Neural progenitor cell (in vitro differentiated cells): ENCODE measurements at regions not wholly inside any gene's neighbourhood (a gene's known extent, or its start where the extent isn't known, plus 50 kb on each side); places are given as distances from the start of the nearest gene placed in this dataset.

Source experiments
- DNase-seq: peaks from one replicate; pipeline ENCODE4 v3.0.0-alpha.2; 2016; ENCODE audit warnings: low spot score
- H2AFZ ChIP-seq: fragments of 200-600 bp; sonication (generic); replicated peaks from 2 replicates; pipeline ENCODE4 v1.6.1; 2016; ENCODE audit warnings: antibody characterized with exemption
- H3F3A ChIP-seq: fragments of 200-600 bp; sonication (generic); 2 replicates; pipeline ENCODE4 v1.6.1; 2016; ENCODE audit warnings: antibody characterized with exemption, low read depth
- H3K27ac ChIP-seq: fragments of 200-600 bp; sonication (generic); 2 replicates; pipeline ENCODE4 v1.5.1; 2016; ENCODE audit warnings: mild to moderate bottlenecking
- H3K27me3 ChIP-seq: fragments of 200-600 bp; sonication (generic); 2 replicates; pipeline ENCODE4 v1.6.1; 2016; ENCODE audit warnings: mild to moderate bottlenecking, moderate library complexity
- H3K36me3 ChIP-seq: fragments of 200-600 bp; sonication (generic); 2 replicates; pipeline ENCODE4 v1.5.1; 2016
- H3K4me1 ChIP-seq: fragments of 200-600 bp; sonication (generic); 2 replicates; pipeline ENCODE4 v1.6.1; 2016; ENCODE audit warnings: mixed run types
- H3K4me2 ChIP-seq: fragments of 200-600 bp; sonication (generic); 2 replicates; pipeline ENCODE4 v1.6.1; 2016
- H3K4me3 ChIP-seq: fragments of 200-600 bp; sonication (generic); 2 replicates; pipeline ENCODE4 v1.5.1; 2016
- H3K79me2 ChIP-seq: fragments of 200-600 bp; sonication (generic); 2 replicates; pipeline ENCODE4 v1.6.1; 2016; ENCODE audit warnings: low read depth
- H3K9ac ChIP-seq: fragments of 200-600 bp; sonication (generic); 2 replicates; pipeline ENCODE4 v1.6.1; 2016
- H3K9me3 ChIP-seq: fragments of 200-600 bp; sonication (generic); 2 replicates; pipeline ENCODE4 v1.5.1; 2016; ENCODE audit warnings: low read depth
- H4K20me1 ChIP-seq: fragments of 200-600 bp; sonication (generic); 2 replicates; pipeline ENCODE4 v1.6.1; 2016; ENCODE audit warnings: low read depth
- H3K27ac Mint-ChIP-seq: 3 replicates; pipeline ENCODE4 v1.8.0; 2021; ENCODE audit warnings: mixed read lengths
- H3K27me3 Mint-ChIP-seq: 2 replicates; pipeline ENCODE4 v1.8.0; 2022; ENCODE audit warnings: low read depth, mild to moderate bottlenecking, inconsistent platforms, moderate library complexity, mixed read lengths; ENCODE audit not compliant: insufficient read depth
- H3K36me3 Mint-ChIP-seq: 3 replicates; pipeline ENCODE4 v1.8.0; 2021; ENCODE audit warnings: mixed read lengths
- H3K4me1 Mint-ChIP-seq: 3 replicates; pipeline ENCODE4 v1.8.0; 2021; ENCODE audit warnings: mixed read lengths
- H3K4me3 Mint-ChIP-seq: 3 replicates; pipeline ENCODE4 v1.8.0; 2021; ENCODE audit warnings: mild to moderate bottlenecking, moderate library complexity, mixed read lengths
- H3K9me3 Mint-ChIP-seq: 3 replicates; pipeline ENCODE4 v1.8.0; 2020; ENCODE audit warnings: mixed read lengths
- CTCF ChIP-seq: fragments of 200-600 bp; sonication (generic); IDR thresholded peaks from 2 replicates; pipeline ENCODE4 v1.5.1; 2017; ENCODE audit warnings: antibody characterized with exemption, mild to moderate bottlenecking
- EZH2 ChIP-seq: fragments of 200-600 bp; sonication (generic); IDR thresholded peaks from 2 replicates; pipeline ENCODE4 v1.6.1; 2017; ENCODE audit warnings: antibody characterized with exemption, mild to moderate bottlenecking, moderate library complexity
- EZH2phosphoT487 ChIP-seq: fragments of 200-600 bp; sonication (generic); IDR thresholded peaks from 2 replicates; pipeline ENCODE4 v1.6.1; 2017; ENCODE audit warnings: antibody characterized with exemption

GRCh38 chr3:178304758-178305467 is 231.3 kb upstream of the KCNMB2 start:
- H3K4me2 ChIP-seq: no peak overlapping the region
- H3K4me1 ChIP-seq: no peaks in the 10 kb centered on the region
- no peak overlapping the region for H3K9ac ChIP-seq
- no peaks in the 10 kb centered on the region for H3K36me3 Mint-ChIP-seq
- H3K4me1 Mint-ChIP-seq: no peaks in the 10 kb centered on the region
- H3K9me3 Mint-ChIP-seq: no peaks in the 10 kb centered on the region
- no peak overlapping the region for H3K4me3 Mint-ChIP-seq
- H3K27me3 Mint-ChIP-seq: no peaks in the 10 kb centered on the region
- H3K36me3 ChIP-seq: no peaks in the 10 kb centered on the region
- H3K27me3 ChIP-seq: no peaks in the 10 kb centered on the region
- DNase-seq: no peak
- H3K27ac Mint-ChIP-seq: no peak overlapping the region
- no peak overlapping the region for H2AFZ ChIP-seq
- H3K27ac ChIP-seq: no peak overlapping the region
- no peaks in the 10 kb centered on the region for H3K9me3 ChIP-seq
- H3K4me3 ChIP-seq: no peak overlapping the region
- TF ChIP-seq EZH2: no peak
- TF ChIP-seq CTCF: no peak
- TF ChIP-seq EZH2phosphoT487: no peak
- no peaks in the 10 kb centered on the region for H3K79me2 ChIP-seq
- H4K20me1 ChIP-seq: no peaks in the 10 kb centered on the region
- no peaks in the 10 kb centered on the region for H3F3A ChIP-seq

- Mint-ChIP-seq H3K9me3 (no peaks in the 10 kb centered on the region), H3K36me3 (no peaks in the 10 kb centered on the region), H3K27ac (no peak overlapping the region), H3K4me1 (peaks cover 2% of the 10 kb centered on the region), H3K4me3 (no peak overlapping the region), H3K27me3 (no peaks in the 10 kb centered on the region)
- Histone ChIP-seq H2AFZ (no peak overlapping the region), H3K9ac (no peak overlapping the region), H3K27me3 (no peaks in the 10 kb centered on the region), H3K9me3 (no peaks in the 10 kb centered on the region), H3K36me3 (no peaks in the 10 kb centered on the region), H3K4me3 (no peak overlapping the region), H3K27ac (no peak overlapping the region), H4K20me1 (no peaks in the 10 kb centered on the region), H3K79me2 (no peaks in the 10 kb centered on the region), H3K4me2 (no peak overlapping the region), H3F3A (no peaks in the 10 kb centered on the region), H3K4me1 (peaks cover 8% of the 10 kb centered on the region)
- TF ChIP-seq EZH2 (no peak), CTCF (no peak), EZH2phosphoT487 (no peak)
- no peak for DNase-seq
Measured at GRCh38 chr3:178306432-178307115, 229.7 kb upstream of the KCNMB2 start.

- Histone ChIP-seq H3F3A (no peaks in the 10 kb centered on the region), H3K79me2 (no peaks in the 10 kb centered on the region), H4K20me1 (no peaks in the 10 kb centered on the region), H3K36me3 (no peaks in the 10 kb centered on the region), H3K4me2 (no peak overlapping the region), H3K4me3 (no peak overlapping the region), H2AFZ (no peak overlapping the region), H3K9me3 (no peaks in the 10 kb centered on the region), H3K27me3 (no peaks in the 10 kb centered on the region), H3K27ac (no peak overlapping the region), H3K4me1 (peaks cover 8% of the 10 kb centered on the region), H3K9ac (no peak overlapping the region)
- H3K4me1 Mint-ChIP-seq: peaks cover 2% of the 10 kb centered on the region
- H3K9me3 Mint-ChIP-seq: peaks cover 2% of the 10 kb centered on the region
- no peaks in the 10 kb centered on the region for H3K27me3 Mint-ChIP-seq
- no peak overlapping the region for H3K4me3 Mint-ChIP-seq
- TF ChIP-seq EZH2 (no peak), EZH2phosphoT487 (no peak), CTCF (no peak)
- no peaks in the 10 kb centered on the region for H3K36me3 Mint-ChIP-seq
- no peak for DNase-seq
- H3K27ac Mint-ChIP-seq: no peak overlapping the region
Measured at GRCh38 chr3:178308771-178309170, 227.5 kb upstream of the KCNMB2 start.
